T-helper 2 cell treated with Interferon-gamma antibody and Interleukin-4, amounts not matched to agents 100 ng/mL and 5 ng/mL, for 36 hours (primary cell): ENCODE measurements at regions not wholly inside any gene's neighbourhood (a gene's known extent, or its start where the extent isn't known, plus 50 kb on each side); places are given as distances from the start of the nearest gene placed in this dataset.

ENCODE experiments used
- intact Hi-C: fragments of 100-400 bp; cut with micrococcal nuclease; formaldehyde crosslinking; loops from one replicate; pipeline ENCODE4 v1.15.1; 2023

GRCh38 chr6:164926686-164927085 lies 382.7 kb downstream of the C6orf118 start:
- intact Hi-C loops: loop anchor here (10.0 kb wide), 1 partner anchor 1762 kb away; no protein-coding TSS in a partner anchor

- intact Hi-C loops: loop anchor here (10.0 kb wide), 1 partner anchor 1761 kb away; no protein-coding TSS in a partner anchor
These were observed 383.5 kb downstream of the C6orf118 start for GRCh38 chr6:164925681-164926530.

- intact Hi-C loops: loop anchor here (10.0 kb wide), 1 partner anchor 1760 kb away; no protein-coding TSS in a partner anchor
These were observed 384.7 kb downstream of the C6orf118 start for GRCh38 chr6:164924674-164925073.

GRCh38 chr6:164917211-164917610 lies 392.2 kb downstream of the C6orf118 start:
- intact Hi-C loops: no loop called here

GRCh38 chr6:164916087-164916486 lies 393.3 kb downstream of the C6orf118 start:
- intact Hi-C loops: no loop called here

- intact Hi-C loops: no loop called here
These were observed 397.4 kb downstream of the C6orf118 start for GRCh38 chr6:164911873-164912580.

- intact Hi-C loops: no loop called here
These were observed 398.3 kb downstream of the C6orf118 start for GRCh38 chr6:164911151-164911550.

GRCh38 chr6:164906766-164907165 lies 402.6 kb downstream of the C6orf118 start:
- intact Hi-C loops: no loop called here

GRCh38 chr6:164905311-164905710 lies 404.1 kb downstream of the C6orf118 start:
- intact Hi-C loops: no loop called here

GRCh38 chr6:164898412-164898811 lies 411.0 kb downstream of the C6orf118 start:
- intact Hi-C loops: no loop called here

- intact Hi-C loops: no loop called here
These were observed 411.7 kb downstream of the C6orf118 start for GRCh38 chr6:164897523-164898235.

- intact Hi-C loops: no loop called here
These were observed 419.4 kb downstream of the C6orf118 start for GRCh38 chr6:164889980-164890379.

- intact Hi-C loops: no loop called here
These were observed 421.7 kb downstream of the C6orf118 start for GRCh38 chr6:164887660-164888059.

GRCh38 chr6:164882236-164882635 lies 427.2 kb downstream of the C6orf118 start:
- intact Hi-C loops: no loop called here

- intact Hi-C loops: no loop called here
These were observed 437.6 kb downstream of the C6orf118 start for GRCh38 chr6:164871783-164872182.

GRCh38 chr6:164870164-164870563 lies 439.2 kb downstream of the C6orf118 start:
- intact Hi-C loops: no loop called here

GRCh38 chr6:164861967-164862366 lies 447.4 kb downstream of the C6orf118 start:
- intact Hi-C loops: no loop called here

GRCh38 chr6:164859816-164860215 lies 449.6 kb downstream of the C6orf118 start:
- intact Hi-C loops: no loop called here

- intact Hi-C loops: no loop called here
These were observed 453.3 kb downstream of the C6orf118 start for GRCh38 chr6:164856138-164856537.

GRCh38 chr6:164855281-164855680 lies 454.1 kb downstream of the C6orf118 start:
- intact Hi-C loops: no loop called here

- intact Hi-C loops: no loop called here
These were observed 454.9 kb downstream of the C6orf118 start for GRCh38 chr6:164854526-164854925.

GRCh38 chr6:164845773-164846172 lies 463.6 kb downstream of the C6orf118 start:
- intact Hi-C loops: no loop called here
